HepG2 (cell line): ENCODE measurements at regions not wholly inside any gene's neighbourhood (a gene's known extent, or its start where the extent isn't known, plus 50 kb on each side); places are given as distances from the start of the nearest gene placed in this dataset.

Source experiments
- ATAC-seq: fragments of 200-7000 bp; cut with Tn5 transposase; 3 replicates; pipeline ENCODE4 v1.9.1; 2020; ENCODE audit warnings: mild to moderate bottlenecking, moderate library complexity
- BruUV-seq: library from RNA; stranded (reverse); fragments of 400-500 nt; replicated peaks from 2 replicates; lab custom pipeline; 2021; lab: Mats Ljungman, UMichigan
- CTCF ChIA-PET: fragments of 300-600 bp; formaldehyde crosslinking; extraction: SDS; loops from one replicate; lab custom pipeline; 2021; ENCODE audit warnings: low total read pairs, inconsistent platforms, low intra/inter-chr PET ratio; lab: Yijun Ruan, JAX
- POLR2A ChIA-PET: fragments of 350-600 bp; sonication (Branson Sonifier 250); formaldehyde crosslinking; loops from one replicate; lab custom pipeline; 2020; ENCODE audit warnings: antibody characterized with exemption, inconsistent platforms; lab: Yijun Ruan, JAX
- DNase-seq: peaks from one replicate; pipeline ENCODE4 v3.0.0-alpha.2; 2015; ENCODE audit warnings: low spot score
- FAIRE-seq: peaks from 3 replicates; lab custom pipeline; 2011; peaks lifted over from hg19 to GRCh38; lab: Jason Lieb, UNC
- H2AFZ ChIP-seq: one replicate; pipeline ENCODE4 v1.6.1; 2011; ENCODE audit warnings: low read length, inconsistent platforms
- H3K27ac ChIP-seq: fragments of 300-600 bp; 3 replicates; pipeline ENCODE4 v1.8.0; 2011; ENCODE audit warnings: mixed run types, mild to moderate bottlenecking, mixed read lengths, low read length, inconsistent platforms; ENCODE audit not compliant: insufficient read depth; ENCODE audit errors: extremely low read length
- H3K27me3 ChIP-seq, 2 experiments: fragments of 200-600 bp in 1 of 2; 2 replicates in 1 of 2; 3 replicates in 1 of 2; pipeline versions ENCODE4 v1.6.0 to v1.8.0; 2011; ENCODE audit warnings: low read length in 2 of 2, mild to moderate bottlenecking in 2 of 2, moderate library complexity in 2 of 2, inconsistent platforms in 1 of 2; ENCODE audit not compliant: insufficient read depth in 2 of 2, control insufficient read depth in 1 of 2
- H3K36me3 ChIP-seq, 2 experiments: fragments of 200-600 bp in 1 of 2; replicated peaks in 1 of 2; 2 replicates in 1 of 2; 3 replicates in 1 of 2; pipeline versions ENCODE4 v1.5.1 to v1.8.0; 2011; ENCODE audit warnings: low read length in 2 of 2, inconsistent platforms in 1 of 2; ENCODE audit not compliant: insufficient read depth in 2 of 2, control insufficient read depth in 1 of 2
- H3K4me1 ChIP-seq: 2 replicates; pipeline ENCODE4 v1.5.1; 2012; ENCODE audit warnings: low read length, inconsistent platforms; ENCODE audit not compliant: insufficient read depth
- H3K4me2 ChIP-seq: 2 replicates; pipeline ENCODE4 v1.6.0; 2011; ENCODE audit warnings: low read depth, low read length, inconsistent platforms
- H3K4me3 ChIP-seq, 3 experiments: fragments of 200-600 bp in 1 of 3; sonication (generic), shearing (Covaris generic) in 1 of 3; replicated peaks in 1 of 3; 2 replicates each; pipeline ENCODE4 v1.5.1; 2011 to 2016; ENCODE audit warnings: low read length in 3 of 3, inconsistent platforms in 2 of 3, low read depth in 2 of 3, mild to moderate bottlenecking in 2 of 3, control low read depth in 1 of 3, mixed read lengths in 1 of 3; ENCODE audit not compliant: insufficient read depth in 1 of 3
- H3K79me2 ChIP-seq: one replicate; pipeline ENCODE4 v1.6.1; 2011; ENCODE audit warnings: low read length, inconsistent platforms; ENCODE audit not compliant: insufficient read depth
- H3K9ac ChIP-seq: 2 replicates; pipeline ENCODE4 v1.6.0; 2011; ENCODE audit warnings: mild to moderate bottlenecking, low read depth, low read length, inconsistent platforms; ENCODE audit not compliant: insufficient read depth
- H3K9me3 ChIP-seq: 2 replicates; pipeline ENCODE4 v1.5.1; 2012; ENCODE audit warnings: mild to moderate bottlenecking, low read length
- H4K20me1 ChIP-seq: 2 replicates; pipeline ENCODE4 v1.6.0; 2011; ENCODE audit warnings: inconsistent platforms, mild to moderate bottlenecking, low read length, moderate library complexity; ENCODE audit not compliant: insufficient read depth
- KLF13 ChIP-seq: sonication (generic); formaldehyde crosslinking; IDR thresholded peaks from 2 replicates; pipeline ENCODE4 v1.4.0; 2020; ENCODE audit warnings: mild to moderate bottlenecking, missing genetic modification reagents
- MLXIP ChIP-seq: sonication (generic); formaldehyde crosslinking; IDR thresholded peaks from 2 replicates; pipeline ENCODE4 v1.9.0; 2021; ENCODE audit warnings: missing genetic modification reagents, borderline replicate concordance
- MTERF4 ChIP-seq: sonication (generic); formaldehyde crosslinking; IDR thresholded peaks from 2 replicates; pipeline ENCODE4 v1.8.0; 2023; ENCODE audit warnings: mild to moderate bottlenecking, missing genetic modification reagents
- NFATC3 ChIP-seq: sonication (generic); formaldehyde crosslinking; IDR thresholded peaks from 2 replicates; pipeline ENCODE4 v1.5.1; 2020; ENCODE audit warnings: mild to moderate bottlenecking, missing genetic modification reagents
- PLRG1 ChIP-seq: fragments of 450-650 bp; conservative IDR thresholded peaks from 2 replicates; pipeline ENCODE4 v1.6.1; 2016
- SNAI1 ChIP-seq: sonication (generic); formaldehyde crosslinking; IDR thresholded peaks from 2 replicates; pipeline ENCODE4 v1.5.0; 2020; ENCODE audit warnings: mild to moderate bottlenecking, missing genetic modification reagents, borderline replicate concordance
- ZBTB20 ChIP-seq: sonication (generic); formaldehyde crosslinking; IDR thresholded peaks from 2 replicates; pipeline ENCODE4 v1.8.1; 2023; ENCODE audit warnings: missing genetic modification reagents, low read depth, mild to moderate bottlenecking, borderline replicate concordance
- ZBTB40 ChIP-seq, 2 experiments: fragments of 450-650 bp in 1 of 2; sonication (generic) in 1 of 2; formaldehyde crosslinking in 1 of 2; IDR thresholded peaks; 2 replicates each; pipeline versions ENCODE4 v1.6.1 to v1.8.0; 2016 to 2022; ENCODE audit warnings: antibody characterized with exemption in 1 of 2, mild to moderate bottlenecking in 1 of 2, missing genetic modification reagents in 1 of 2
- ZBTB43 ChIP-seq: sonication (generic); formaldehyde crosslinking; conservative IDR thresholded peaks from 2 replicates; pipeline ENCODE4 v1.4.0; 2020; ENCODE audit warnings: missing genetic modification reagents
- ZNF256 ChIP-seq: sonication (generic); formaldehyde crosslinking; conservative IDR thresholded peaks from 2 replicates; pipeline ENCODE4 v1.4.0; 2020; ENCODE audit warnings: missing genetic modification reagents
- WGBS: methylation state at CpG from one replicate; pipeline ENCODE4 v1.1.6; 2017; ENCODE audit warnings: low lambda C conversion rate; 5-methylcytosine and 5-hydroxymethylcytosine counted together
- in situ Hi-C: cut with HindIII; loops from 2 replicates; pipeline ENCODE4 v1.10.0; 2017; ENCODE audit warnings: low pct_unique_long_range_greater_than_20kb; ENCODE audit not compliant: extremely low pct_ligation_motif_present
- intact Hi-C: fragments of 100-400 bp; cut with micrococcal nuclease; formaldehyde crosslinking; loops from one replicate; pipeline ENCODE4 v1.10.0; 2022; ENCODE audit not compliant: unreplicated experiment

- Histone ChIP-seq H3K27me3 (no peaks in the 10 kb centered on the region), H3K27ac (no peak overlapping the region), H2AFZ (no peak overlapping the region), H3K4me1 (peaks cover 20% of the 10 kb centered on the region), H3K4me3 (no peak overlapping the region), H3K79me2 (no peaks in the 10 kb centered on the region), H4K20me1 (no peaks in the 10 kb centered on the region), H3K36me3 (no peaks in the 10 kb centered on the region), H3K9ac (no peak overlapping the region), H3K4me2 (no peak overlapping the region), H3K9me3 (no peaks in the 10 kb centered on the region)
- POLR2A ChIA-PET = no interaction called here
- in situ Hi-C loops = loop anchor here (10.0 to 25.0 kb wide), 2 partner anchors 518 to 636 kb away; no protein-coding TSS in a partner anchor
- BruUV-seq = no TSS peak
- no peak for ATAC-seq
- intact Hi-C loops = no loop called here
- CTCF ChIA-PET = no interaction called here
- 95% methylated on average over 4 of the region's 4 CpGs for WGBS
- no peak for DNase-seq
- no peak for FAIRE-seq
- no peak for TF ChIP-seq ZBTB20 (CRISPR knock-in tag)
- TF ChIP-seq ZBTB43 = no peak
- no peak for TF ChIP-seq PLRG1
- TF ChIP-seq NFATC3 = no peak
- no peak for TF ChIP-seq SNAI1 (CRISPR knock-in tag)
- TF ChIP-seq ZBTB40 (IDR thresholded peaks at IDR 0.05) = no peak
- no peak for TF ChIP-seq ZBTB40 (CRISPR knock-in tag; IDR thresholded peaks at IDR 0.05)
- no peak for TF ChIP-seq MTERF4 (CRISPR knock-in tag)
- TF ChIP-seq MLXIP (CRISPR knock-in tag) = no peak
- no peak for TF ChIP-seq ZNF256 (CRISPR knock-in tag)
- TF ChIP-seq KLF13 (CRISPR knock-in tag) = no peak
Measured at GRCh38 chr5:147180751-147181150, 54.1 kb upstream of the STK32A start.
